Amygdala (tissue), 56 donors: ENCODE measurements at regions not wholly inside any gene's neighbourhood (a gene's known extent, or its start where the extent isn't known, plus 50 kb on each side); places are given as distances from the start of the nearest gene placed in this dataset.
"Not testable (repeated sequence)": the region's sequence is repeated elsewhere in the genome, so short reads cannot be mapped to it uniquely, and the experiment has no call there.

ENCODE experiments used
- DNase-seq, 56 donors: peaks; one replicate each; lab custom pipeline; 2025; lab: John Stamatoyannopoulos, UW

DNA sequence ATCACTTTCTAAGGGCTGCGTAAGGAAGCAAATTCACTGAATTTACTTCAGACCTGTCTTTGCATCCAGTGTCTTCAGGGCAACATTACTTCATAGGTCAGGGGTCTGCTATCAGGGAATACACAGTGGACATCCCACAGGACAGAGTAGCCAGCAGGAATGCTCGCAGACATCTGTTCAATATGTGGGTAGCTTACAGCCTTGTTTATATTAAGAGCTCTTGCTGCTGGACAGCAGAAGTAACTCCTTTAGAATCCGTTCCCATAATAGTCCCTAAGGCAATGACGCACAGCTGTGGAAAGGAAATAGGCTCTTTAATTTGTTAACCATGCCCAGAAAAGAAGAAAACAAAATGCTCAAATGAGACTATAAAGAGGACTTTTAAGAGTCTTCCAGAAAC lies 198.7 kb downstream of the MOXD1 start:
- no peak for DNase-seq

DNA sequence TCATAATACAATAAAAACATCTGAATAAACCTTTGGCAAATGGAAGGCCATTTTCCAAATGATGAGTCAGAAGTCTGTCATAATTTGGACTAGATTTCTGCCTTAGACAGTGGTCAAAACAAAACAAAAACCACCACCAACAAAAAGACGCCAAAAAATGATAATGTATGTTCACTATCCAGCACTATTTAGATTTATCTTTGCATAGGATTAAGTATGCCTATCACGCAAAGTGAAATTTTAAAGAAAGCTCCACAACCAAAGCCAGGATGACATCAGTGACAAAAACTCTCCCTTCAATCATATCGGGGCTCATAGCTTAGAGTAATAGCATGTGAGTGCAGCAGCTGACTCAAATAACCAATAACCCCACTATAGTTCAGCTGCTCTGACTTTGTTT lies 201.9 kb downstream of the MOXD1 start:
- no peak for DNase-seq

DNA sequence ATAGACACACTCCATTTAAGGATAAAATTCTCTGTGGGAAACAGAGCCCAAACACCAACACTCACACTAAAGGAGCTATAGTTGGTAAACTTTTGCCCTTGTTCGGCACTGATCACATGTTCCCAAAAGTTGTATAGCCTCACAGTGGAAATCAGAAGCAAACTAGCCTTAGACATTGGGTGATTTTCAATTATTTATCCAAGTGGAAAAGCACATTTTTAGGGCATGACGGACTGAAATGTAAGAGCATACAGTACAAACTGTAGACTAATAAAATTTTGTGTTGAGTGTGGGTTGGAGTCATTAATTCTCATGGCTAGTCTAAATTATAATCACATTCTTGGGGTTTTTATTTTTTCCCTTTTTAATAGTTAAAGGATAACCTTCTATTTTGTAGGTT lies 202.4 kb downstream of the MOXD1 start:
- no peak for DNase-seq

DNA sequence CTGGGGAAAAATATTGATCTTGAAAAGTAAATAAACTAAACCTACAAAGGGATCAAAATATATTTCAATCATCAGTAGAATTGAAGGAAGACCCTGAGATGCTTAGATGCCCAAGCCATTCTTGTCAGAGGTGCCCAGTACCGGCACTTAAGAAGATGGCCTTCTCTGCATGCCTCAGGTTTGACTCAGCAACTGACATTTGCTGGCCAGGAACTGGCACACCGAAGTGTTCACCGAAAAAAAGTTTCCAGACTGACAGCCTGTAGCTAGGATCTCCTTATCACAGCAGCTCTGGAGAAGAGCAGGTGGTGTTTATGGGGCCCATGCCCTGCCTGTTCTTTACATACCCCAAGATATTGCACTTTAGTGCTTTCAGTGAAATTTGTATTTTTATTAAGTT lies 203.2 kb downstream of the MOXD1 start:
- no peak for DNase-seq

DNA sequence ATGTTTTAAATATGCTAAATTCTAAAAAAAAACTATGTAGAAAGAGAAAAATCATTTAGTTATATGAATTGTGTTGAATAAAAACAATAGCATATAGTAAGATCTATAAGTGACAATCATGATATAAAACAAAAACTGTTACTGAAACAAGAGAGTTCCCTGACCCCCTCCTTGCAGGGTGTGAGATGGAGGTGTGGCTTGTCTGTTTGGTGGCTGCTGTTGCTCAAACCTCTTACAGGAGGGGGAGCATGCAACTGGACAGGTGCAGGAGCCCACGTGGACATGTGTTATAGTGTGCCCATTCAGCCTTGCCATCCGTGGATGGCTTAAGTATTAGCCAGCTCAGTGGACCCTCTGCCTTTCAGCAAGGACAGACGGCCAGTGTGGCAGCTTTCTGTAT lies 206.7 kb downstream of the MOXD1 start:
- no peak for DNase-seq

DNA sequence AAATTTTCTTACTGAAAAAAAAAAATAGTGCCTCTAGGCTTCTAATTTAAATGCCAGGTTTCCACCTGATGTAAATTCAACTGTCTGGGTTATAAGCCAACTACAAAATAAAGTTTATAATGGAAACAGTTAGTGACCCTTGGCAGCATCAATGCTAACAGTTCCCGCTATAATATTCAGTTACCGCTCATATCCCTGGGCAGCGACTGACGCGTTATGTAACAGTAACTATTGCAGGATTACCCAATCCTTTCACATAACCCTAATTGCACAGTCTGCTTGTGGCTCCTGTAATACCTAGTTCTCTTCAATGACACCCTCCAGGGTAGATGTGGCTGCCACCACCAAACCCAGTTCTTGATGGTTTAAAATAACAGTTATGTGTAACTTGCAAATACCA lies 208.6 kb downstream of the MOXD1 start:
- DNase-seq, result no peak

DNA sequence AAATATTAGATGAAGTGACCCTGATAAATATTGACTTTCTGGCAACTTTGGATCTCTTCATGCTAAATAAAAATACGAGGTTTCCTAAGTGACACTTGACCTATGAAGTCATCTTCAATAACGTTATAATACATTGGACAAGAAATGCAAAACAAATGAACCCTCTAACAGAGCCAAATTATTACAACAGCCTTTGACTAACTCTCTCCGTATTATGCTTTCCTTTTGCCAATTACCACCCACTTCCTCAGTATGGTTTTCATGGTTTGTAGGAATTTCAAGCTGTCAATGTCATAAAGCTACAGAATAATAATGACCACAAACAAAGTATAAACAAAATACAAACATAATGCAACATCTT lies 210.5 kb downstream of the MOXD1 start:
- DNase-seq, result no peak

DNA sequence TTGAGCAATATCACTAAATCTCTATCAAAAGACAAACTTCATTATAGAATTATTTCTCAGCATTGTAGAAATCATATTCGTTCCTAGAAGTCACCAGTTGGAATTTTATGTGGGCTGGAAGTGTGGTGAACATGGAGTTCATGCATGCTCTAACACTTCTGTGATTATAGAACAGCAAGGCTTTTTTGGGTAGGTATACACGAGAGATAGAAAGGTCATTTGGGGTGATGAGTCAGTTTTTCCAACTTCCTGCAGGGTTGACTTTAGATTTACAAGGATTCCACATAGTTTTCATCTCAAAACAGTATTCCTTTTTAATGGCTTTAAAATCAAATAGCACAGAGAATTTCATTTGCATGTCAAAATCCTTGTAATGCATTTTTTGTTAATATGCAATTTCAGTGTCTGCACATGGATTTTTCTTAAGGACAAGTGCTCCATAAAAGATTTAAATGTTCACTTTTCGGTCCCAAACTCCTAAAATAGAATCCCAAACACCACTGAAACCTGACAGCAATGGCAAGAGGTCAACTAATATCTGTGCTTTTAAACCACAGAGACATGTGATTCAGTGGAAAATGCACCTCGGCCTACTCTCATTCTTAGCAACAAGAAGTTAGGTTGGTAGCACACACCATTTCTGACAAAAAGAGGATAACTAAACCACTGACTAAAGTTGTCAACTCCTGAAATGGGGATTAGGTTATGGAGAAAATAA lies 211.0 kb downstream of the MOXD1 start:
- no peak for DNase-seq

DNA sequence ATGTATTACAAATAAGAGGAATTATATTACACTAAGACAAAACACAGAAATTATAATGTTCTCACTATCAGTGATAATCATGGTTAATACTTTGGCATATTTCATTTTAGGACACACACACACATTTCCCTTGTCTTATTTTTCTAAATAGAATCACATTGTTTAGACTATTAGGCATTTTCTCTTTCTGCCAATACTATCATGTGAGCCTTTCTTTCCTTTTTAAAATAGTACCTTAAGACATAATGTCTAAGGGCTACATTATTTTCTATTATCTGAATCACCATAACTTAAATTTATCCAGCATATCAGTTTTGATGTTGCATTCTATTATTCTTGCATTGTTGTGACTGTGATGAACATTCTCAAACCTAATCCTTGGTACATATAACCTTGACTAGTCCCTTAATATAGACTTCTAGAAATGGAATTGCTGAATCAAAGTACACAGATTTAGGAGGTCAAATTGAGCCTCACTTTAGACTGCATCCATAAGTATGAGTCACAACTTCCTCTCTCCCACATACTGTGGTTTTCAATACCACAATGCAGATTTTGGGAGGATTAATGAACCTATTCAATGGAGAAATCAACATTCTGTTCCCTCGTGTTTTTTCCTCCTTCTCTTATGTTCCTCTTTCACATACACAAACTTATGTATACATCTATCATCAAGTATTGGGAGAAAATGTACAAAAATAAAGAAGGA lies 212.6 kb downstream of the MOXD1 start:
- DNase-seq, result no peak

DNA sequence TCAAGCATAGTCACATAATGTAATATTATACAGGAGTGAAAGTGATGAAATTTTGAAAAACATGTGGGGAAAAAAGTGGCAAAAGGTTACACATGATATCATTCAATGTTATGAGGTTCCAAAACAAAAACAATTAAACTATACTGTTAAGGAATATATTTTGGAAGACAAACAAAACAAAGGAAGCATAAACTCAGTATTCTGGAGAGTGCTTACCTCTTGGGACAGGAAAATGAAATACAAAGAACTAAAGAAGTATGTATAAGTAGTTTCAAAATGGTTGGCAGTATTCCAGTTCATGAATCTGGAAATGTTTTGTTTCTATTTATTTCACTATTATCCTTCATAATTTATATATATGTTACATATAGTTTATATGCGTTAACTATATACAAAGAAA lies 213.5 kb downstream of the MOXD1 start:
- no peak for DNase-seq

DNA sequence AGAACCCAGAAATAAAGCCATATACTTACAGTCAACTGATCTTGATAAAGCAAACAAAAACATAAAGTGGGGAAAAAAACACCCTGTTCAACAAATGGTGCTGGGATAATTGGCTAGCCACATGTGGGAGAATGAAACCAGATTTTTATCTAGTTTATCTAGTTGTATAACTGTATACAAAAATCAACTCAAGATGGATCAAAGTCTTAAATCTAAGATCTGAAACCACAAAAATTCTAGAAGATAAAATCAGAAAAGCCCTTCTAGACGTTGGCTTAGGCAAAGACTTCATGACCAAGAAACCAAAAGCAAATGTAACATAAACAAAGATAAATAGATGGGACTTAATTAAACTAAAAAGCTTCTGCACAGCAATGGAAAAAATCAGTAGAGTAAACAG lies 216.3 kb downstream of the MOXD1 start:
- not testable (repeated sequence) for DNase-seq

DNA sequence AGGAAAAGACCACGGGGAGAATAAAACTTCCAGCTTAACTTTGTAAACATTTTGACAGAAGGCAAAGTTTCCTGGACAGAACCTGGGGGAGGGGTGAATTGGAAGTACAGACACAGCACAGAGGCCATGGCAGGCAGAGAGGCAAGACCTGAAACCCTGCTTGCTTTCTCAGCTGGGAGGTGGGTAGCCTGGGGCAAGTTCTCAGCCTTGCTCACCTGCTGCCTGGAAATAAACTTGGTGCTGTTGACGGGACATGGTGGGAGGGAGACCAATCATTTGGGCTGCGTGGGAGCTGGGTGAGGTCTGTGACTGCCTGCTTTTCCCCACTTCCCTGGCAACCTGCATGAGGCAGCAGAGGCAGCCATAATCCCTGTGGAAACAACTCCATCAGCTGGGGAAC lies 221.3 kb downstream of the MOXD1 start:
- no peak for DNase-seq

DNA sequence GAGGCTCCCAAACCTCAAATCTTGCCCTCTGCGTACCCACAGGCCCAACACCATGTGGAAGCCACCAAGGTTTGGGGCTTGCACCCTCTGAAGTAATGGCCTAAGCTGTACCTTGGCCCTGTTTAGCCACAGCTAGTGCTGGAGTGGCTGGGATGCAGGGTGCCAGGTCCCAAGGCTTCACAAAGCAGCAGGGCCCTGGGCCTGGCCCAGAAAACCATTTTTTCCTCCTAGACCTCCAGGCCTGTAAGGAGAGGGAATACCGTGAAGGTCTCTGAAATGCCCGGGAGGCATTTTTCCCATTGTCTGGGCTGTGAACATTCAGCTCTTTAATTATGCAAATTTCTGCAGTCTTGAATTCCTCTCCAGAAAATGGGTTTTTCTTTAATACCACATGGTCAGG lies 223.7 kb upstream of the CCN2 start:
- DNase-seq, result no peak

DNA sequence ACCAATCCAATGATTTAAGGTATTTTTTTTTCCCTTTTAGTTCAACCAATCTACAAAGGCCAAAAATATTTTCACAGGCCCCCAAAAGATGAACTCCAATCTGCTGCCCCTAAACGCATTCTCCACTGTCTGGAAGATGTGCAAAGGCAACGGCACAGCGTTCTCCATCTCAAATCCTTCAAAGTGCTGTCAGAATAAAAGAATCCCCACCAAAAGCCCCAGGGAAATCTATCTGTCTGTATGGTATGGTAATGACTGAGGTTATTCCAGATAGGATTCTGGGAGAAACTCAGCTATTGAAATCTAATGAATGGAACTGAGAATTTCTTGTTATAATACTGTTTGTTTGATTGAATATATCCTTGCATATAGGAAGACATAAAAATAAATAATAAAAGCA lies 217.8 kb upstream of the CCN2 start:
- DNase-seq, result no peak

DNA sequence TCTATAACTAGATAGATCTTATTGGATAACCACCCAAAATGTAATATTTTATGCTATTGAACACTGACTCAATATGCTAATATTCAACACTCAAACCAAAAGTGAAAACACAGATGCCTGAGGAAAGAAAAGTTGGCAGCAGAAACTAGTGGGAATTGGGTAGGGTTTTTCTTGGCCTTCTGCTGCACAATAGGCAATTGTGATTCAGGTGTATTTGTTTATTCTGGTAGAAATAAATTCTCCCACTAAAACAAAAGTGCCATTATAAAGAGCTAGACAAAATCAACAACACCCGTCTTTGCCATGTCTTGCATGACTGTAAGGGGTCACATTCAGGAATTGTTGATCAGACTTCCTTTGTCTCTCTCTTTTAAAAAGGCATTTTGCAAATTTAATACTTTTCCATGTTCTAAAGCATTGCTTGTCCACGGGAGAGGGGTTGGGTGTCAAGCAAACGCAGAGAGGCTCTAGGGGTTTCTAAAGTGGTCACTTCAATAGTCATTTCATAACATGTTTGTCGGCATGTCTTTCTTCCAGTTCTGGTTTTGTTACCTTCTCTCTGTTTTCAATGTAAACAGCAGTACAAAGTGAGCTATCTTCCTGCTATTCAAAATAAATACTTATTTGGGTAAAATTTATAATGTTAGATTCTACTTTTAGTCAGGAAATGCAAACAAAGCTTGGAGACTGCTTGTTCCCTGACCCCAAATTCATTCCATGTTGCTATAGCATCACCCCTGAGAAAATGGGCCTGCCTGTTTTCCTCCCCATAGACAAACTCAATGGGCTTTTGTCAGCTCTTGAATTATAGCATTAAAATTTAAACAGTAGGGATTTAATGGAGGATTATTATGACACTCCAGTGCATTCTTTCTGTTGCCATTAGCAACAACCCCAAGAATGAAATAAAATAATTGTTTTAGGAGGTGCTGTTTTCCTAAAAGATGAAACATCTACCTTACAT lies 217.0 kb upstream of the CCN2 start:
- DNase-seq, result peak in 1 of 56 donors; percentile 2

DNA sequence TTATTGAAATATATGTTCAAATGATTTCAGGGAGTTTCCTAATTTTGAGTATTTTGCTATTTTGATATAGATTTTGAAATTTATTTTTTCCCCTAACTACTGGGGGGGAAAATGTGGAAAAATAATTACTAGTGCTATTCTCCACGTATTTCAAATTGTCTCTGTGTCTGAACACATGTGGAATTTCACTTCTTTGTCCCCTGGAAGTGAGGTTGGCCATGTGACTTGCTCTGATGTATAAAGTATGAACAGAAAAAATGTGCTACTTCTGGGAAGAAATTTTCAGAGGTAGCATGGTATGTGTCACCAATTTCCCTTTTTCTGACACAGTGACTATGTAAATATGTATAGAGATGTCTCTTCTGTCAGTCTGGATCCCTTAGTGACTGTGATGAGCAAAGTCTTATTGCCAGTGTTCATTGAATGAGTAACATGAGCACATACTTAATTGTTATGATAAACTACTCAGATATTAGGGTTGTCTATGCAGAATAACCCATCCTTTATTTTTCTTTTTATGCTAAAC lies 215.4 kb upstream of the CCN2 start:
- DNase-seq, result no peak

DNA sequence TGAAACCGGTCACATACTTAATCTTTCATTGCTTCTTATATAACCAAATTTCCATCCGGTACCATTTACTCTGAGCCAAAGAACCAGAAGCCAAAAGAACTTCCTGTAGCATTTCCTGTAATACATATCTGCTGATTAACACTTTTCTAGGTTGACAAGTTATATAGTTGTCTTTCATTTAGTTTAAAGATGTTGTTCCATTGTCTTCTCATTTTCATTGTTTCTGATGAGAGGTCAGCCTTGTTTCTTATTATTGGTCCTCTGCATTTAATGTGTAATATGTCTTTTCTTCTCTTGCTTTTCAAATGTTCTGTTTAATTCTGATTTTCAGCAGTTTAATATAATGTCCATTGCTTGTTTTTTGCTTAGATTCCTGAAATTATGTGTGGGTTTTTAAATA lies 214.5 kb upstream of the CCN2 start:
- DNase-seq, result no peak

DNA sequence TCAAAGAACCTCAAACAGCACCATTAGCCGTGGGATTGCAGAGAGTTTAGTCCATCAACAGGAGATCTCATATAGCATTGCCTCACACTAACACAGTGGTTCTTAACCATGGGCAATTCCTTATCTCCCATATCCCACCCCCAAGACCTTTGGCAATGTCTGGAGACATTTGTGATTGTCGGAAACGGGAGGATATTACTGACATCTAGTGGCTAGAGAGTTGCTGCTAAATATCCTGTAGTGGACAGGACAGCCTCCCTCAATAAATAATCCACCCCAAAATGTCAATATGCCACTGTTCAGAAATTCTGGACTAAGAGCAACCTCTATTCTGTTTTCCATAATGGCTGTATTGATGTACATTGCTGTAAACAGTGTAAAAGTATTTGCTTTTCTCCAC lies 210.1 kb upstream of the CCN2 start:
- DNase-seq, result peak in 2 of 56 donors; percentile 8 to 9

DNA sequence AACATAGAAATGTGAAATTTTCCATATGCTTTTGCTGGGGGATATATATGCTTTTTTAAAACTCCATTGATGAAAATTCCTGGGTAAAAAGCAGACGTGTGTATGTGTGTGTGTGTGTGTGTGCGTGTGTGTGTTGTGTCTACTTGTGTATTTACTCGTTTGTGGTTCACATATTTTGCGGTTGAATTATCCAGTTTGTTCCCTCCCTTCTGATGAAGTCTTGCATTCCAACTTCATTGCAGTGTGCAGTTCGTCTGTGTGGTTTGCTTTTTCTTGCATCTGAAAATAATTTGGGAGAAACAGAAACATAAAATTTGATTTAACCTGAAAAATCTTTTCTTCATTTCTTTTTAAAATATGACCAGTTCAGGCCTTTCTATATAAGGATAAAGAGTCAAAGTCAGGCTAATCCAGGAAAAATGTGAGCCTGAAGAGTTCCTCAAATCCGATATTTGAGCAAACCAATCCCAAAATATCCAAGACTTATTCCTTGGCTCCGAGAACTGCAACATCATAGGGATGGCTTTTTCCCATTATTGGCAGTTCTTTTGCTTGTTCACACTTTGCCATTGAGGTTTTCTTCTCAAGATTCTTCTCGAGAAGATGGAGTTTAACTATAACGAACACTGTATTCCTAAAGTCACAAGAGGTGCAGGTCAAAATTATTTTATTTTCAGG lies 202.2 kb upstream of the CCN2 start:
- DNase-seq, result no peak

DNA sequence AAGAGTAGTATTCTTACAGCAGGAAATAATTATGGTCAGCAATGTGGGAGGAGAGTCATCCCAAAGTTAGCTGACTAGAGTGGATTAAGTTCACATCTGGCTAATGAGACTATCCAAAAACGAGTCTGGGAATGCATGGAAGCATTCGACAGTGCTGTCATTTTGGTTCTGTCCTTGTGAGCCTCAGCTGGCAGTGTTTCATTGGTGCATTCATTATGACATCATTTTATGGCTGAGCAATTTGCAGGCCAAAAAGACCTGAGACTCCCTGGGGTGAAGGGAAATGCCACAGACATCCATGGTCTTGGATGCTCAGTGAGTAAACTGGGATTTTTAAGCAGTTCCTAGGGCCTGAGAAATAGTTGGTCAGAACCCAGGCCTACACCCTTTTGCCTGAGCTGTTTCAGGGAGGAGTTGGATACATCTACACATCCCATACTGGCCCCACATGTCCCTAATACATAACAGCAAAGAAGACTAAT lies 196.4 kb upstream of the CCN2 start:
- no peak for DNase-seq
